GM21526 (cell line): ENCODE measurements at regions not wholly inside any gene's neighbourhood (a gene's known extent, or its start where the extent isn't known, plus 50 kb on each side); places are given as distances from the start of the nearest gene placed in this dataset.
"Not testable (repeated sequence)": the region's sequence is repeated elsewhere in the genome, so short reads cannot be mapped to it uniquely, and the experiment has no call there.

Experiments
- ATAC-seq: cut with Tn5 transposase; IDR thresholded peaks from one replicate; pipeline ENCODE4 v1.9.1; 2021; ENCODE audit warnings: moderate library complexity; ENCODE audit not compliant: unreplicated experiment, low FRiP score

GRCh38 chr12:38157933-38158401, 158.6 kb upstream of the ALG10B start:
- ATAC-seq = no peak

GRCh38 chr12:38158428-38159091, 158.0 kb upstream of the ALG10B start:
- ATAC-seq = no peak

GRCh38 chr12:38159092-38159551, 157.5 kb upstream of the ALG10B start:
- no peak for ATAC-seq

GRCh38 chr12:38159591-38160317, 156.8 kb upstream of the ALG10B start:
- ATAC-seq = no peak

GRCh38 chr12:38160318-38161122, 156.1 kb upstream of the ALG10B start:
- ATAC-seq = no peak

GRCh38 chr12:38161123-38162000, 155.2 kb upstream of the ALG10B start:
- no peak for ATAC-seq

GRCh38 chr12:38162013-38162412, 154.6 kb upstream of the ALG10B start:
- no peak for ATAC-seq

GRCh38 chr12:38162708-38163441, 153.7 kb upstream of the ALG10B start:
- no peak for ATAC-seq

- ATAC-seq = no peak
Measured at GRCh38 chr12:38163442-38163801, 153.2 kb upstream of the ALG10B start.

- no peak for ATAC-seq
Measured at GRCh38 chr12:38166225-38166624, 150.3 kb upstream of the ALG10B start.

- ATAC-seq = no peak
Measured at GRCh38 chr12:38175538-38175937, 141.0 kb upstream of the ALG10B start.

- ATAC-seq = not testable (repeated sequence)
Measured at GRCh38 chr12:38183617-38184016, 133.0 kb upstream of the ALG10B start.

- ATAC-seq = not testable (repeated sequence)
Measured at GRCh38 chr12:38197286-38197685, 119.3 kb upstream of the ALG10B start.

GRCh38 chr12:38201461-38202276, 114.9 kb upstream of the ALG10B start:
- no peak for ATAC-seq

- no peak for ATAC-seq
Measured at GRCh38 chr12:38204831-38205230, 111.7 kb upstream of the ALG10B start.

GRCh38 chr12:38222011-38222410, 94.6 kb upstream of the ALG10B start:
- ATAC-seq = no peak

GRCh38 chr12:38238328-38238727, 78.2 kb upstream of the ALG10B start:
- not testable (repeated sequence) for ATAC-seq

- ATAC-seq = no peak
Measured at GRCh38 chr12:38253778-38254177, 62.8 kb upstream of the ALG10B start.

- ATAC-seq = no peak
Measured at GRCh38 chr12:38258411-38258810, 58.2 kb upstream of the ALG10B start.
